SU-DHL-6 (cell line): ENCODE measurements at regions not wholly inside any gene's neighbourhood (a gene's known extent, or its start where the extent isn't known, plus 50 kb on each side); places are given as distances from the start of the nearest gene placed in this dataset.

ENCODE experiments used
- H2AFZ ChIP-seq: fragments of 200-600 bp; sonication (generic); 2 replicates; pipeline ENCODE4 v1.6.1; 2014; ENCODE audit warnings: low read depth, mild to moderate bottlenecking, moderate library complexity, mixed read lengths, antibody characterized with exemption, low read length; ENCODE audit not compliant: severe bottlenecking
- H3F3A ChIP-seq: fragments of 200-600 bp; shearing (Covaris generic); 2 replicates; pipeline ENCODE4 v1.6.0; 2016; ENCODE audit warnings: antibody characterized with exemption, mild to moderate bottlenecking; ENCODE audit not compliant: insufficient read depth
- H3K27ac ChIP-seq: fragments of 200-600 bp; sonication (generic); 2 replicates; pipeline ENCODE4 v1.5.1; 2016; ENCODE audit warnings: low read depth, mild to moderate bottlenecking, low read length, moderate library complexity, mixed read lengths
- H3K27me3 ChIP-seq: fragments of 200-600 bp; sonication (generic), shearing (Covaris generic); 2 replicates; pipeline ENCODE4 v1.6.0; 2014; ENCODE audit warnings: mild to moderate bottlenecking, low read length
- H3K36me3 ChIP-seq: fragments of 200-600 bp; sonication (generic); 2 replicates; pipeline ENCODE4 v1.6.1; 2014; ENCODE audit warnings: mild to moderate bottlenecking, low read length, mixed read lengths
- H3K4me2 ChIP-seq: fragments of 300-600, 200-600 bp; shearing (Covaris generic), sonication (generic); 2 replicates; pipeline ENCODE4 v1.6.0; 2014; ENCODE audit warnings: low read length, low read depth, mild to moderate bottlenecking; ENCODE audit not compliant: poor library complexity, severe bottlenecking
- H3K4me3 ChIP-seq: fragments of 200-600 bp; sonication (generic); 2 replicates; pipeline ENCODE4 v1.5.1; 2014; ENCODE audit warnings: antibody characterized with exemption, low read length, mild to moderate bottlenecking, mixed read lengths; ENCODE audit not compliant: insufficient read depth, poor library complexity, severe bottlenecking
- H3K79me2 ChIP-seq: fragments of 200-600 bp; sonication (generic); 2 replicates; pipeline ENCODE4 v1.6.1; 2014; ENCODE audit warnings: mild to moderate bottlenecking, low read length, moderate library complexity; ENCODE audit not compliant: insufficient read depth
- H3K9ac ChIP-seq: fragments of 200-600 bp; sonication (generic); 2 replicates; pipeline ENCODE4 v1.7.0; 2014; ENCODE audit warnings: mild to moderate bottlenecking, low read length
- H3K9me2 ChIP-seq: fragments of 200-600 bp; sonication (generic); replicated peaks from 2 replicates; pipeline ENCODE4 v1.6.1; 2014; ENCODE audit warnings: low read length; ENCODE audit not compliant: insufficient read depth
- H3K9me3 ChIP-seq: fragments of 200-600 bp; sonication (generic); 2 replicates; pipeline ENCODE4 v1.6.1; 2014; ENCODE audit warnings: low read length, mixed read lengths; ENCODE audit not compliant: insufficient read depth
- H4K20me1 ChIP-seq: fragments of 200-600 bp; sonication (generic); 2 replicates; pipeline ENCODE4 v1.6.1; 2014; ENCODE audit warnings: low read depth, mild to moderate bottlenecking, antibody characterized with exemption, low read length, moderate library complexity, mixed read lengths
- EZH2phosphoT487 ChIP-seq: fragments of 200-600 bp; sonication (generic), shearing (Covaris generic); conservative IDR thresholded peaks from 2 replicates; pipeline ENCODE4 v1.6.1; 2018; ENCODE audit warnings: mild to moderate bottlenecking, antibody characterized with exemption, low read length, moderate library complexity, mixed read lengths
- TF ChIP-seq, protein P1 (sequence below): fragments of 200-600 bp; sonication (generic); IDR thresholded peaks from one replicate; pipeline ENCODE4 v1.5.1; 2017; ENCODE audit warnings: antibody characterized with exemption, mild to moderate bottlenecking, low read length, moderate library complexity; ENCODE audit not compliant: insufficient read depth, poor library complexity, severe bottlenecking

DNA sequence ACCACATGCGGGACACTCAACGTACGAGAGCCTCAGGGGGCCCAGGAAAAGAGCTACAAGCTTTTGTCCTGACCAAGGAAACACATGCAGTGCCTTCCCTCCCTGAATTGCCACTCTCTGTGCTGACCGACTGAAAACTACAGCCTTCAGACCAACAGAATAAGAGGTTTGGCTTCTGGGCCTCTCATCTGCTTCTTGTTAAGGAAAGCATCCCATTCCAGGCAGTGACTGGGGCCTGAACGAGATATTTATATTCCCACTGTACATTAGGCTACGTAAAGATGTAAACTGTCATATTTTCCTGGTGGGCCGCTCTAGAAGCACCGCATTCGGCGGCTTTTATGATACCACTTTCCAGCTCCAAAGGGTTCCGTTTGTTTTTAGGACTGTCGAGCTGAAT, 208.9 kb upstream of the TPM1 start:
- Histone ChIP-seq H4K20me1 (no peaks in the 10 kb centered on the region), H3K4me3 (no peak overlapping the region), H3K9me2 (no peaks in the 10 kb centered on the region), H3K27ac (no peak overlapping the region), H3K9me3 (no peaks in the 10 kb centered on the region), H3K36me3 (no peaks in the 10 kb centered on the region), H3K4me2 (no peak overlapping the region), H3K9ac (no peak overlapping the region), H3K79me2 (no peaks in the 10 kb centered on the region), H3F3A (no peaks in the 10 kb centered on the region), H2AFZ (no peak overlapping the region), H3K27me3 (no peaks in the 10 kb centered on the region)
- TF ChIP-seq EZH2phosphoT487 = no peak

DNA sequence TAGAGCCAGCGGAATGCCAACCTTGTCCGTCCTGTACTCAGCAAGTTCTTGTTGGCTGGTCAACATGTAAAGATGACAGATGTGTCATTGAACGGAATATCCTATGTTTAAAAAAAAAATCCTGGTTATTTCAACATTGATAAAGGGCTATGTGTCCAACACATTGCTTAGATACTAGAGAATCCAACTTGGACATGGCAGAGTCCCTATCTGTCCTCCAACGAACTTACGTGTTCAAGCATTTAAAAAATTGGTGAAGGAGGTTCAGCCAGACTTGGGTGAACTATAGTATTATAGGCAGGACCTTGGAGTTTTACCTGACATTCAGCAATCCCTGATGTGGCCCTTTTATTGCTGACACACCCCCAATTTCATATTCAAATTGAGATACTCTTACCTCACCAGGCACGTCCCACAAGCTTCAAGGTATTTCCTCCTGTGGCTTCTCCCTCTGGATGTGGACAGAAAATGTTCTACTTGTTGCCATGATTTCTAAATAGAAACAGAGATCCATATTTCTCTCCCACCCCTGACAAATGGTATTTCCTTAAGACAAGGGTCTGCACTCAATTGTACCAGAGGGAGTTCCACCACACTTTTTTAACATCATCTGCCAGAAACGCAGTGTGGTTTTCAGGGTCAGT, 207.7 kb upstream of the TPM1 start:
- no peak overlapping the region for H3K4me3 ChIP-seq
- H4K20me1 ChIP-seq = no peaks in the 10 kb centered on the region
- H3K9me3 ChIP-seq = no peaks in the 10 kb centered on the region
- H3K9me2 ChIP-seq = no peaks in the 10 kb centered on the region
- H3F3A ChIP-seq = no peaks in the 10 kb centered on the region
- H3K27ac ChIP-seq = no peak overlapping the region
- H3K79me2 ChIP-seq = no peaks in the 10 kb centered on the region
- no peaks in the 10 kb centered on the region for H3K36me3 ChIP-seq
- no peaks in the 10 kb centered on the region for H3K27me3 ChIP-seq
- TF ChIP-seq, protein P1, sequence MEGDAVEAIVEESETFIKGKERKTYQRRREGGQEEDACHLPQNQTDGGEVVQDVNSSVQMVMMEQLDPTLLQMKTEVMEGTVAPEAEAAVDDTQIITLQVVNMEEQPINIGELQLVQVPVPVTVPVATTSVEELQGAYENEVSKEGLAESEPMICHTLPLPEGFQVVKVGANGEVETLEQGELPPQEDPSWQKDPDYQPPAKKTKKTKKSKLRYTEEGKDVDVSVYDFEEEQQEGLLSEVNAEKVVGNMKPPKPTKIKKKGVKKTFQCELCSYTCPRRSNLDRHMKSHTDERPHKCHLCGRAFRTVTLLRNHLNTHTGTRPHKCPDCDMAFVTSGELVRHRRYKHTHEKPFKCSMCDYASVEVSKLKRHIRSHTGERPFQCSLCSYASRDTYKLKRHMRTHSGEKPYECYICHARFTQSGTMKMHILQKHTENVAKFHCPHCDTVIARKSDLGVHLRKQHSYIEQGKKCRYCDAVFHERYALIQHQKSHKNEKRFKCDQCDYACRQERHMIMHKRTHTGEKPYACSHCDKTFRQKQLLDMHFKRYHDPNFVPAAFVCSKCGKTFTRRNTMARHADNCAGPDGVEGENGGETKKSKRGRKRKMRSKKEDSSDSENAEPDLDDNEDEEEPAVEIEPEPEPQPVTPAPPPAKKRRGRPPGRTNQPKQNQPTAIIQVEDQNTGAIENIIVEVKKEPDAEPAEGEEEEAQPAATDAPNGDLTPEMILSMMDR = no peak
- TF ChIP-seq EZH2phosphoT487 = no peak
- H3K9ac ChIP-seq = no peak overlapping the region
- H3K4me2 ChIP-seq = no peak overlapping the region
- H2AFZ ChIP-seq = no peak overlapping the region

DNA sequence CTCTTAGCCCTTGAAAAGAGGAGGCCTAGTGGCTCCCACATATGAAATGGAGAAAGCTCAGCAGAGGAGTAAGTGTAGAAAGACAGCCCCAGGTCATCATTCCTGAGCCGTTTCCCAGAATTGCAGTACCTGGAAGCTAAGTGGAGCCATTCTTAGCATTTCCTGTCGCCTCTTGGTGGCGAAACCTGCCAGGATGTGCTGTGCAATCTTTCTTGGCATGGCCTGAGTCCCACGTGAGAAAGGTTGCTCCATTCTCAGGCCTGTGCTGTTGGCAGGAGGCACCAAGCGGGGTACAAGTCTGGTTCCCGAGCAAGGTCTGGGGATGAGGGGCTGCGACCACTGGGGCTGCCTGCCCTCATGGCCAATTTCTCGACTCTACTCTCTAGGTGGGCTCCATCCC, 207.2 kb upstream of the TPM1 start:
- H3K36me3 ChIP-seq = no peaks in the 10 kb centered on the region
- H3K4me2 ChIP-seq = no peak overlapping the region
- no peak for TF ChIP-seq EZH2phosphoT487
- TF ChIP-seq, protein P1 = no peak
- no peak overlapping the region for H3K4me3 ChIP-seq
- no peaks in the 10 kb centered on the region for H3K9me3 ChIP-seq
- H2AFZ ChIP-seq = no peak overlapping the region
- no peaks in the 10 kb centered on the region for H3K79me2 ChIP-seq
- H3K27ac ChIP-seq = no peak overlapping the region
- H3K9me2 ChIP-seq = no peaks in the 10 kb centered on the region
- no peak overlapping the region for H3K9ac ChIP-seq
- H3K27me3 ChIP-seq = no peaks in the 10 kb centered on the region
- H4K20me1 ChIP-seq = no peaks in the 10 kb centered on the region
- H3F3A ChIP-seq = no peaks in the 10 kb centered on the region

DNA sequence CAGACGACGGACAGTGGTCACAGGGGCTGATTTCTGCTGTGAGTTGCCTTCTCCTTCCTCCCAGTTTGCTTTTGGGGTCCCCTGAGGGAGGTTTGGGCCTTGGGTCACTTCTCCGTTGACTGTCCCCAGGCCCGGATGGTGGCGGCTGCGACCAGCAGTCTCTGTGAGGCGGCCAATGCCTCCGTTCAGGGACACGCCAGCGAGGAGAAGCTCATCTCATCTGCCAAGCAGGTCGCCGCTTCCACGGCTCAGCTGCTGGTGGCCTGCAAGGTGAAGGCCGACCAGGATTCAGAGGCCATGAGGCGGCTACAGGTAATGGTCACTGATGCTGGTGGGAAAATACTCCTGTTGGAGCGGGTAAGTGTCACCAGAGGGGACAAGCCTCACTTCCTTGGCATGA, 206.8 kb upstream of the TPM1 start:
- Histone ChIP-seq H3K36me3 (no peaks in the 10 kb centered on the region), H3K4me2 (no peak overlapping the region), H3K4me3 (no peak overlapping the region), H3K9me3 (no peaks in the 10 kb centered on the region), H3K9me2 (no peaks in the 10 kb centered on the region), H3K27me3 (no peaks in the 10 kb centered on the region), H2AFZ (no peak overlapping the region), H3K9ac (no peak overlapping the region), H3K27ac (no peak overlapping the region), H4K20me1 (no peaks in the 10 kb centered on the region), H3K79me2 (no peaks in the 10 kb centered on the region), H3F3A (no peaks in the 10 kb centered on the region)
- TF ChIP-seq, protein P1 = no peak
- no peak for TF ChIP-seq EZH2phosphoT487
